ENCODE measurements at regions not wholly inside any gene's neighbourhood (a gene's known extent, or its start where the extent isn't known, plus 50 kb on each side); places are given as distances from the start of the nearest gene placed in this dataset.

- DNase-seq (ENCODE audit: low spot score in 2 of 2) (no peak), ATAC-seq (no peak)
- H3K4me3 Mint-ChIP-seq: no peak overlapping the region
- no peak overlapping the region for H3K27ac Mint-ChIP-seq
- no peaks in the 10 kb centered on the region for H3K4me1 Mint-ChIP-seq
- H3K36me3 Mint-ChIP-seq: no peaks in the 10 kb centered on the region
- H3K9me3 Mint-ChIP-seq: peaks cover 44% of the 10 kb centered on the region
These were observed 328.4 kb upstream of the KHDRBS2 start for GRCh38 chr6:62614442-62614841.

GRCh38 chr6:62613928-62614327 lies 327.9 kb upstream of the KHDRBS2 start:
- Mint-ChIP-seq H3K9me3 (peaks cover 43% of the 10 kb centered on the region), H3K4me3 (no peak overlapping the region), H3K27ac (no peak overlapping the region), H3K4me1 (no peaks in the 10 kb centered on the region), H3K36me3 (no peaks in the 10 kb centered on the region)
- DNase-seq (ENCODE audit: low spot score in 2 of 2) (no peak), ATAC-seq (no peak)

GRCh38 chr6:62612471-62612870 lies 326.4 kb upstream of the KHDRBS2 start:
- no peaks in the 10 kb centered on the region for H3K4me1 Mint-ChIP-seq
- ATAC-seq: no peak
- H3K9me3 Mint-ChIP-seq: peaks cover 34% of the 10 kb centered on the region
- DNase-seq (ENCODE audit: low spot score in 2 of 2): no peak
- H3K4me3 Mint-ChIP-seq: no peak overlapping the region
- H3K27ac Mint-ChIP-seq: no peak overlapping the region
- no peaks in the 10 kb centered on the region for H3K36me3 Mint-ChIP-seq

- Mint-ChIP-seq H3K4me1 (no peaks in the 10 kb centered on the region), H3K4me3 (no peak overlapping the region), H3K27ac (no peak overlapping the region), H3K9me3 (peaks cover 8% of the 10 kb centered on the region), H3K36me3 (no peaks in the 10 kb centered on the region)
- ATAC-seq (no peak), DNase-seq (ENCODE audit: low spot score in 2 of 2) (no peak)
These were observed 284.3 kb upstream of the KHDRBS2 start for GRCh38 chr6:62570372-62570771.

- DNase-seq (ENCODE audit: low spot score in 2 of 2): no peak
- H3K4me3 Mint-ChIP-seq: no peak overlapping the region
- no peak overlapping the region for H3K27ac Mint-ChIP-seq
- ATAC-seq: peak; percentile 28
- H3K4me1 Mint-ChIP-seq: no peaks in the 10 kb centered on the region
- H3K36me3 Mint-ChIP-seq: no peaks in the 10 kb centered on the region
- H3K9me3 Mint-ChIP-seq: peaks cover 26% of the 10 kb centered on the region
These were observed 255.5 kb upstream of the KHDRBS2 start for GRCh38 chr6:62541502-62541901.

- H3K9me3 Mint-ChIP-seq: peaks cover 17% of the 10 kb centered on the region
- DNase-seq (ENCODE audit: low spot score in 2 of 2) (no peak), ATAC-seq (no peak)
- H3K27ac Mint-ChIP-seq: no peak overlapping the region
- no peaks in the 10 kb centered on the region for H3K36me3 Mint-ChIP-seq
- H3K4me1 Mint-ChIP-seq: no peaks in the 10 kb centered on the region
- H3K4me3 Mint-ChIP-seq: no peak overlapping the region
These were observed 245.0 kb upstream of the KHDRBS2 start for GRCh38 chr6:62530985-62531384.

GRCh38 chr6:62528894-62529526 lies 243.0 kb upstream of the KHDRBS2 start:
- no peak for DNase-seq (ENCODE audit: low spot score in 2 of 2)
- ATAC-seq: peak; percentile 45
- Mint-ChIP-seq H3K36me3 (no peaks in the 10 kb centered on the region), H3K27ac (no peak overlapping the region), H3K9me3 (peaks cover 15% of the 10 kb centered on the region), H3K4me1 (no peaks in the 10 kb centered on the region), H3K4me3 (no peak overlapping the region)

GRCh38 chr6:62523630-62524029 lies 237.6 kb upstream of the KHDRBS2 start:
- Mint-ChIP-seq H3K4me1 (no peaks in the 10 kb centered on the region), H3K27ac (no peak overlapping the region), H3K9me3 (peaks cover 25% of the 10 kb centered on the region), H3K4me3 (no peak overlapping the region), H3K36me3 (no peaks in the 10 kb centered on the region)
- no peak for DNase-seq (ENCODE audit: low spot score in 2 of 2)
- ATAC-seq: no peak

- Mint-ChIP-seq H3K36me3 (no peaks in the 10 kb centered on the region), H3K27ac (no peak overlapping the region)
These were observed 233.5 kb upstream of the KHDRBS2 start for GRCh38 chr6:62519574-62519973.

GRCh38 chr6:62516291-62517141 lies 230.5 kb upstream of the KHDRBS2 start:
- no peak overlapping the region for H3K4me3 Mint-ChIP-seq
- H3K36me3 Mint-ChIP-seq: no peaks in the 10 kb centered on the region
- peaks cover 14% of the 10 kb centered on the region for H3K9me3 Mint-ChIP-seq
- H3K27ac Mint-ChIP-seq: no peak overlapping the region
- ATAC-seq (no peak), DNase-seq (ENCODE audit: low spot score in 2 of 2) (no peak)
- no peaks in the 10 kb centered on the region for H3K4me1 Mint-ChIP-seq

More at GRCh38 chr6:62519574-62519973, 233.5 kb upstream of the KHDRBS2 start:
- no peaks in the 10 kb centered on the region for H3K4me1 Mint-ChIP-seq
- no peak overlapping the region for H3K4me3 Mint-ChIP-seq
- ATAC-seq (no peak), DNase-seq (ENCODE audit: low spot score in 2 of 2) (no peak)
- H3K9me3 Mint-ChIP-seq: peaks cover 22% of the 10 kb centered on the region

- peaks cover 24% of the 10 kb centered on the region for H3K9me3 Mint-ChIP-seq
- ATAC-seq: no peak
- no peaks in the 10 kb centered on the region for H3K4me1 Mint-ChIP-seq
- no peak overlapping the region for H3K27ac Mint-ChIP-seq
- no peak for DNase-seq (ENCODE audit: low spot score in 2 of 2)
- H3K36me3 Mint-ChIP-seq: no peaks in the 10 kb centered on the region
- H3K4me3 Mint-ChIP-seq: no peak overlapping the region
These were observed 206.3 kb upstream of the KHDRBS2 start for GRCh38 chr6:62492192-62492822.

GRCh38 chr6:62480544-62480943 lies 194.5 kb upstream of the KHDRBS2 start:
- Mint-ChIP-seq H3K36me3 (no peaks in the 10 kb centered on the region), H3K9me3 (peaks cover 6% of the 10 kb centered on the region), H3K27ac (no peak overlapping the region), H3K4me3 (no peak overlapping the region), H3K4me1 (no peaks in the 10 kb centered on the region)
- ATAC-seq (no peak), DNase-seq (ENCODE audit: low spot score in 2 of 2) (no peak)

GRCh38 chr6:62479697-62480220 lies 193.7 kb upstream of the KHDRBS2 start:
- H3K4me1 Mint-ChIP-seq: no peaks in the 10 kb centered on the region
- DNase-seq (ENCODE audit: low spot score in 2 of 2) (no peak), ATAC-seq (no peak)
- H3K27ac Mint-ChIP-seq: no peak overlapping the region
- no peaks in the 10 kb centered on the region for H3K36me3 Mint-ChIP-seq
- H3K9me3 Mint-ChIP-seq: peaks cover 3% of the 10 kb centered on the region
- H3K4me3 Mint-ChIP-seq: no peak overlapping the region

- H3K27ac Mint-ChIP-seq: no peak overlapping the region
These were observed 188.8 kb upstream of the KHDRBS2 start for GRCh38 chr6:62474793-62475192.

GRCh38 chr6:62466607-62467006 lies 180.6 kb upstream of the KHDRBS2 start:
- ATAC-seq: no peak
- DNase-seq (ENCODE audit: low spot score in 2 of 2): no peak
- Mint-ChIP-seq H3K27ac (no peak overlapping the region), H3K36me3 (no peaks in the 10 kb centered on the region), H3K4me3 (no peak overlapping the region), H3K9me3 (peaks cover 26% of the 10 kb centered on the region), H3K4me1 (no peaks in the 10 kb centered on the region)

More at GRCh38 chr6:62474793-62475192, 188.8 kb upstream of the KHDRBS2 start:
- H3K9me3 Mint-ChIP-seq: peaks cover 16% of the 10 kb centered on the region
- H3K4me3 Mint-ChIP-seq: no peak overlapping the region
- DNase-seq (ENCODE audit: low spot score in 2 of 2): no peak
- no peaks in the 10 kb centered on the region for H3K36me3 Mint-ChIP-seq
- no peak for ATAC-seq
- no peaks in the 10 kb centered on the region for H3K4me1 Mint-ChIP-seq
